ENCODE measurements at regions not wholly inside any gene's neighbourhood (a gene's known extent, or its start where the extent isn't known, plus 50 kb on each side); places are given as distances from the start of the nearest gene placed in this dataset.

DNA sequence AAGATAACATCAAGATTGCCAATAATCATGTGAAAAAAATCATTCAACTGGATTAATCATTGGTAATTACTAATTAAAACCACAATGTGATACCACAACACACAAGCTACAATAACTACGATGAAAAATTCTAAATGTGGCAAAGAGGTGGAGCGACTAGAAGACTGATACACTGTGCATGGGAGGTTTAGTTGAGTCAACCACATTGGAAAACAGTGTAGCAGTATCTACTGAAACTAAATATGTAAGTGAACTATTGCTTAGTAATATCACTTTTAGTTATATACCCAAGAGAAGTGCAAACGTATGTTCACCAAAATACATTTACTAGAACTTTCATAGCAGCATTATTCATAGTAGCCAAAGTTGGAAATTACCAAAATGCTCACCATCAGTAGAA lies 359.9 kb downstream of the ETS1 start:
- no TSS peak for BruUV-seq (replicated peaks)
- Histone ChIP-seq H3K36me3 (ENCODE audit: control insufficient read depth, insufficient read depth, low read length) (no peaks in the 10 kb centered on the region), H3K56ac (ENCODE audit: extremely low read depth, insufficient read depth, low read length) (no peak overlapping the region), H3K27ac (ENCODE audit: insufficient read depth, low read length) (no peak overlapping the region), H2BK20ac (ENCODE audit: low read depth, low read length) (no peak overlapping the region), H2BK120ac (ENCODE audit: low read depth, low read length) (no peak overlapping the region), H3K9me1 (ENCODE audit: insufficient read depth, low read length) (no peaks in the 10 kb centered on the region), H3K4me1 (ENCODE audit: control insufficient read depth, insufficient read depth, low read length) (peaks cover 3% of the 10 kb centered on the region; the same call in 1 of the 2 replicates), H3K27me3 (ENCODE audit: control insufficient read depth, insufficient read depth, low read length) (no peaks in the 10 kb centered on the region), H3K4me3 (ENCODE audit: insufficient read depth, low read depth, low read length) (no peak overlapping the region), H3K4me2 (ENCODE audit: low read depth, low read length) (no peak overlapping the region), H3K18ac (ENCODE audit: low read depth, low read length) (no peak overlapping the region), H4K8ac (ENCODE audit: low read depth in 2 of 2, low read length in 2 of 2) (no peak overlapping the region), H3K4ac (ENCODE audit: low read depth, low read length) (no peak overlapping the region), H2BK15ac (ENCODE audit: low read depth, low read length) (no peak overlapping the region), H4K91ac (ENCODE audit: insufficient read depth, low read depth, low read length) (no peak overlapping the region), H2AK9ac (replicated peaks; ENCODE audit: low read depth, low read length, poor library complexity) (no peak overlapping the region), H2AK5ac (ENCODE audit: low read depth, low read length) (no peak overlapping the region), H4K5ac (ENCODE audit: low read depth, low read length) (no peak overlapping the region), H2BK5ac (ENCODE audit: low read depth, low read length, poor library complexity, severe bottlenecking) (no peak overlapping the region), H3K79me1 (ENCODE audit: low read depth in 1 of 2, low read length in 2 of 2) (no peaks in the 10 kb centered on the region), H3K9me3 (ENCODE audit: control insufficient read depth, insufficient read depth, low read length) (no peaks in the 10 kb centered on the region), H2AFZ (replicated peaks; ENCODE audit: low read length, poor library complexity) (no peak overlapping the region), H4K20me1 (ENCODE audit: insufficient read depth, low read length) (no peaks in the 10 kb centered on the region), H3K23ac (ENCODE audit: low read depth, low read length) (no peak overlapping the region), H3K9ac (ENCODE audit: low read depth, low read length) (no peak overlapping the region), H3K14ac (replicated peaks; ENCODE audit: low read depth, low read length) (no peak overlapping the region)
- no CpG with 5 or more reads among the region's 3 CpGs for WGBS, 2 experiments (ENCODE audit: extremely low coverage in 2 of 2, insufficient read length in 1 of 2)
- CTCF ChIA-PET: no interaction called here
- no peak for DNase-seq
- dilution Hi-C loops (cut with HindIII; ENCODE audit: low sequenced_read_pairs, unreplicated experiment) (no loop called here), in situ Hi-C loops (cut with MboI; ENCODE audit: low sequenced_read_pairs) (no loop called here), intact Hi-C loops (cut with micrococcal nuclease) (no loop called here)
- POLR2A ChIA-PET (ENCODE audit: unreplicated experiment): no interaction called here
- ATAC-seq (ENCODE audit: low read depth): no peak
- TF ChIP-seq, protein P1, sequence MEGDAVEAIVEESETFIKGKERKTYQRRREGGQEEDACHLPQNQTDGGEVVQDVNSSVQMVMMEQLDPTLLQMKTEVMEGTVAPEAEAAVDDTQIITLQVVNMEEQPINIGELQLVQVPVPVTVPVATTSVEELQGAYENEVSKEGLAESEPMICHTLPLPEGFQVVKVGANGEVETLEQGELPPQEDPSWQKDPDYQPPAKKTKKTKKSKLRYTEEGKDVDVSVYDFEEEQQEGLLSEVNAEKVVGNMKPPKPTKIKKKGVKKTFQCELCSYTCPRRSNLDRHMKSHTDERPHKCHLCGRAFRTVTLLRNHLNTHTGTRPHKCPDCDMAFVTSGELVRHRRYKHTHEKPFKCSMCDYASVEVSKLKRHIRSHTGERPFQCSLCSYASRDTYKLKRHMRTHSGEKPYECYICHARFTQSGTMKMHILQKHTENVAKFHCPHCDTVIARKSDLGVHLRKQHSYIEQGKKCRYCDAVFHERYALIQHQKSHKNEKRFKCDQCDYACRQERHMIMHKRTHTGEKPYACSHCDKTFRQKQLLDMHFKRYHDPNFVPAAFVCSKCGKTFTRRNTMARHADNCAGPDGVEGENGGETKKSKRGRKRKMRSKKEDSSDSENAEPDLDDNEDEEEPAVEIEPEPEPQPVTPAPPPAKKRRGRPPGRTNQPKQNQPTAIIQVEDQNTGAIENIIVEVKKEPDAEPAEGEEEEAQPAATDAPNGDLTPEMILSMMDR (conservative IDR thresholded peaks at IDR 0.05; ENCODE audit: low read depth, low read length): no peak
- TF ChIP-seq BHLHE40 (IDR thresholded peaks at IDR 0.05; ENCODE audit: low read depth, low read length): no peak
- no peak for TF ChIP-seq FOS (IDR thresholded peaks at IDR 0.05; ENCODE audit: low read depth, low read length)
- TF ChIP-seq, protein P2, sequence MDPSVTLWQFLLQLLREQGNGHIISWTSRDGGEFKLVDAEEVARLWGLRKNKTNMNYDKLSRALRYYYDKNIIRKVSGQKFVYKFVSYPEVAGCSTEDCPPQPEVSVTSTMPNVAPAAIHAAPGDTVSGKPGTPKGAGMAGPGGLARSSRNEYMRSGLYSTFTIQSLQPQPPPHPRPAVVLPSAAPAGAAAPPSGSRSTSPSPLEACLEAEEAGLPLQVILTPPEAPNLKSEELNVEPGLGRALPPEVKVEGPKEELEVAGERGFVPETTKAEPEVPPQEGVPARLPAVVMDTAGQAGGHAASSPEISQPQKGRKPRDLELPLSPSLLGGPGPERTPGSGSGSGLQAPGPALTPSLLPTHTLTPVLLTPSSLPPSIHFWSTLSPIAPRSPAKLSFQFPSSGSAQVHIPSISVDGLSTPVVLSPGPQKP (IDR thresholded peaks at IDR 0.05; ENCODE audit: borderline replicate concordance, low read depth, low read length): no peak
- TF ChIP-seq CHD1 (IDR thresholded peaks at IDR 0.05; ENCODE audit: low read depth, low read length): no peak
- TF ChIP-seq NFE2L2 (IDR thresholded peaks at IDR 0.05; ENCODE audit: low read depth, low read length): no peak
- TF ChIP-seq MXI1 (IDR thresholded peaks at IDR 0.05; ENCODE audit: borderline replicate concordance, low read depth, low read length): no peak
- TF ChIP-seq, protein P3, sequence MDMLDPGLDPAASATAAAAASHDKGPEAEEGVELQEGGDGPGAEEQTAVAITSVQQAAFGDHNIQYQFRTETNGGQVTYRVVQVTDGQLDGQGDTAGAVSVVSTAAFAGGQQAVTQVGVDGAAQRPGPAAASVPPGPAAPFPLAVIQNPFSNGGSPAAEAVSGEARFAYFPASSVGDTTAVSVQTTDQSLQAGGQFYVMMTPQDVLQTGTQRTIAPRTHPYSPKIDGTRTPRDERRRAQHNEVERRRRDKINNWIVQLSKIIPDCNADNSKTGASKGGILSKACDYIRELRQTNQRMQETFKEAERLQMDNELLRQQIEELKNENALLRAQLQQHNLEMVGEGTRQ (IDR thresholded peaks at IDR 0.05; ENCODE audit: low read depth, low read length): no peak
